ENCODE measurements at regions not wholly inside any gene's neighbourhood (a gene's known extent, or its start where the extent isn't known, plus 50 kb on each side); places are given as distances from the start of the nearest gene placed in this dataset.

- Mint-ChIP-seq H3K9me3 (ENCODE audit: unreplicated experiment) (no peaks in the 10 kb centered on the region), H3K4me1 (ENCODE audit: unreplicated experiment) (no peaks in the 10 kb centered on the region), H3K27me3 (ENCODE audit: unreplicated experiment) (no peaks in the 10 kb centered on the region), H3K36me3 (ENCODE audit: low read depth, unreplicated experiment) (no peaks in the 10 kb centered on the region), H3K4me3 (ENCODE audit: unreplicated experiment) (no peak overlapping the region), H3K27ac (ENCODE audit: unreplicated experiment) (no peak overlapping the region)
- DNase-seq (ENCODE audit: low spot score): no peak
- TF ChIP-seq, protein P1, sequence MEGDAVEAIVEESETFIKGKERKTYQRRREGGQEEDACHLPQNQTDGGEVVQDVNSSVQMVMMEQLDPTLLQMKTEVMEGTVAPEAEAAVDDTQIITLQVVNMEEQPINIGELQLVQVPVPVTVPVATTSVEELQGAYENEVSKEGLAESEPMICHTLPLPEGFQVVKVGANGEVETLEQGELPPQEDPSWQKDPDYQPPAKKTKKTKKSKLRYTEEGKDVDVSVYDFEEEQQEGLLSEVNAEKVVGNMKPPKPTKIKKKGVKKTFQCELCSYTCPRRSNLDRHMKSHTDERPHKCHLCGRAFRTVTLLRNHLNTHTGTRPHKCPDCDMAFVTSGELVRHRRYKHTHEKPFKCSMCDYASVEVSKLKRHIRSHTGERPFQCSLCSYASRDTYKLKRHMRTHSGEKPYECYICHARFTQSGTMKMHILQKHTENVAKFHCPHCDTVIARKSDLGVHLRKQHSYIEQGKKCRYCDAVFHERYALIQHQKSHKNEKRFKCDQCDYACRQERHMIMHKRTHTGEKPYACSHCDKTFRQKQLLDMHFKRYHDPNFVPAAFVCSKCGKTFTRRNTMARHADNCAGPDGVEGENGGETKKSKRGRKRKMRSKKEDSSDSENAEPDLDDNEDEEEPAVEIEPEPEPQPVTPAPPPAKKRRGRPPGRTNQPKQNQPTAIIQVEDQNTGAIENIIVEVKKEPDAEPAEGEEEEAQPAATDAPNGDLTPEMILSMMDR (IDR thresholded peaks at IDR 0.05; ENCODE audit: unreplicated experiment): no peak
Observed at GRCh38 chr12:86379337-86379736, 123.1 kb upstream of the MGAT4C start.

DNA sequence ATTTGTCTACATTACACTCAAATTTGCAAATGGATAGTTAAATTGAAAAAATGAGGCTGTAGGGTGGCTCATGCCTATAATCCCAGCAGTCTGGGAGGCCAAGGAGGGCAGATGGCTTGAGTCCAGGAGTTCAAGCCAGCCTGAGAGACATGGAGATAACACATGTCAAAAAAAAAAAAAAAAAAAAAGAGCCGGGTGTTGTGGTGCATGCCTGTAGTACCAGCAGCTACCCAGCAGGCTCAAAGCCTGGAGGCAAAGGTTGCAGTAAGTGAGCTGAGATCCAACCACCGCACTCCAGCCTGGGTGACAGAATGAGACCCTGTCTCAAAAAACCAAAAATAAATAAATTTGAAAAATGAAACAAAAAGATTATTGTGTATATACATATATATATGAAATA is 119.9 kb upstream of the MGAT4C start:
- no peak overlapping the region for H3K4me3 Mint-ChIP-seq (ENCODE audit: unreplicated experiment)
- H3K27me3 Mint-ChIP-seq (ENCODE audit: unreplicated experiment): peaks cover 1% of the 10 kb centered on the region
- TF ChIP-seq, protein P1 (IDR thresholded peaks at IDR 0.05; ENCODE audit: unreplicated experiment): peak; percentile 48
- H3K27ac Mint-ChIP-seq (ENCODE audit: unreplicated experiment): no peak overlapping the region
- peaks cover 3% of the 10 kb centered on the region for H3K4me1 Mint-ChIP-seq (ENCODE audit: unreplicated experiment)
- no peaks in the 10 kb centered on the region for H3K36me3 Mint-ChIP-seq (ENCODE audit: low read depth, unreplicated experiment)
- H3K9me3 Mint-ChIP-seq (ENCODE audit: unreplicated experiment): no peaks in the 10 kb centered on the region
- DNase-seq (ENCODE audit: low spot score): no peak

- Mint-ChIP-seq H3K4me1 (ENCODE audit: unreplicated experiment) (peaks cover 11% of the 10 kb centered on the region), H3K36me3 (ENCODE audit: low read depth, unreplicated experiment) (no peaks in the 10 kb centered on the region), H3K4me3 (ENCODE audit: unreplicated experiment) (no peak overlapping the region), H3K27me3 (ENCODE audit: unreplicated experiment) (peaks cover 2% of the 10 kb centered on the region), H3K27ac (ENCODE audit: unreplicated experiment) (no peak overlapping the region), H3K9me3 (ENCODE audit: unreplicated experiment) (no peaks in the 10 kb centered on the region)
- TF ChIP-seq, protein P1 (IDR thresholded peaks at IDR 0.05; ENCODE audit: unreplicated experiment): no peak
- DNase-seq (ENCODE audit: low spot score): no peak
Observed at GRCh38 chr12:86373813-86374212, 117.6 kb upstream of the MGAT4C start.

GRCh38 chr12:86367137-86367536 is 110.9 kb upstream of the MGAT4C start:
- no peaks in the 10 kb centered on the region for H3K9me3 Mint-ChIP-seq (ENCODE audit: unreplicated experiment)
- TF ChIP-seq, protein P1 (IDR thresholded peaks at IDR 0.05; ENCODE audit: unreplicated experiment): no peak
- no peak overlapping the region for H3K4me3 Mint-ChIP-seq (ENCODE audit: unreplicated experiment)
- peaks cover 13% of the 10 kb centered on the region for H3K4me1 Mint-ChIP-seq (ENCODE audit: unreplicated experiment)
- no peak for DNase-seq (ENCODE audit: low spot score)
- no peaks in the 10 kb centered on the region for H3K36me3 Mint-ChIP-seq (ENCODE audit: low read depth, unreplicated experiment)
- no peak overlapping the region for H3K27ac Mint-ChIP-seq (ENCODE audit: unreplicated experiment)
- H3K27me3 Mint-ChIP-seq (ENCODE audit: unreplicated experiment): peaks cover 3% of the 10 kb centered on the region

DNA sequence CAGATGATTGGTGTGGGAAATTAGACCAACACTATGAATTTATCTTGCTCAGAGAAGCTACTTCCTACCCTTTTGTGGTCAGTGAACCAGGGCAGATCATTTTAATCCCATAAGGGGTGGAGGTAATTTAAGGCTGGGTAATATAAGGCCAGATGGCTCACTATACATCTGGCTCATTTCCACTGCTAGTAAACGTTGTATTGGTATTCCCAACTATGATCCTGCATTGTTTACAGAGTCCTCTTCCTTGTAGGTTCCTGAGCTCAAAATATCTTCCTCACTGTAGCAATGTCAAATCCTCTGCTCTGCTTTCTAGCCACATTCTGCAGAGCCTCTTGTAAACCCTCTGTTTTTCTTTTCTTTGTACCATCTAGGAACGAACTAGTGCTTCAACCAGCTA is 93.0 kb upstream of the MGAT4C start:
- H3K4me1 Mint-ChIP-seq (ENCODE audit: unreplicated experiment): peaks cover 2% of the 10 kb centered on the region
- H3K36me3 Mint-ChIP-seq (ENCODE audit: low read depth, unreplicated experiment): no peaks in the 10 kb centered on the region
- DNase-seq (ENCODE audit: low spot score): no peak
- no peaks in the 10 kb centered on the region for H3K27me3 Mint-ChIP-seq (ENCODE audit: unreplicated experiment)
- no peak overlapping the region for H3K4me3 Mint-ChIP-seq (ENCODE audit: unreplicated experiment)
- no peaks in the 10 kb centered on the region for H3K9me3 Mint-ChIP-seq (ENCODE audit: unreplicated experiment)
- no peak overlapping the region for H3K27ac Mint-ChIP-seq (ENCODE audit: unreplicated experiment)
- TF ChIP-seq, protein P1 (IDR thresholded peaks at IDR 0.05; ENCODE audit: unreplicated experiment): no peak
